Glomerular endothelial cell (primary cell): ENCODE measurements at regions not wholly inside any gene's neighbourhood (a gene's known extent, or its start where the extent isn't known, plus 50 kb on each side); places are given as distances from the start of the nearest gene placed in this dataset.
"Not testable (repeated sequence)": the region's sequence is repeated elsewhere in the genome, so short reads cannot be mapped to it uniquely, and the experiment has no call there.

Experiments
- DNase-seq: peaks from one replicate; pipeline ENCODE4 v3.0.0-alpha.2; 2011; ENCODE audit warnings: low read depth, low spot score; ENCODE audit errors: extremely low read depth

DNA sequence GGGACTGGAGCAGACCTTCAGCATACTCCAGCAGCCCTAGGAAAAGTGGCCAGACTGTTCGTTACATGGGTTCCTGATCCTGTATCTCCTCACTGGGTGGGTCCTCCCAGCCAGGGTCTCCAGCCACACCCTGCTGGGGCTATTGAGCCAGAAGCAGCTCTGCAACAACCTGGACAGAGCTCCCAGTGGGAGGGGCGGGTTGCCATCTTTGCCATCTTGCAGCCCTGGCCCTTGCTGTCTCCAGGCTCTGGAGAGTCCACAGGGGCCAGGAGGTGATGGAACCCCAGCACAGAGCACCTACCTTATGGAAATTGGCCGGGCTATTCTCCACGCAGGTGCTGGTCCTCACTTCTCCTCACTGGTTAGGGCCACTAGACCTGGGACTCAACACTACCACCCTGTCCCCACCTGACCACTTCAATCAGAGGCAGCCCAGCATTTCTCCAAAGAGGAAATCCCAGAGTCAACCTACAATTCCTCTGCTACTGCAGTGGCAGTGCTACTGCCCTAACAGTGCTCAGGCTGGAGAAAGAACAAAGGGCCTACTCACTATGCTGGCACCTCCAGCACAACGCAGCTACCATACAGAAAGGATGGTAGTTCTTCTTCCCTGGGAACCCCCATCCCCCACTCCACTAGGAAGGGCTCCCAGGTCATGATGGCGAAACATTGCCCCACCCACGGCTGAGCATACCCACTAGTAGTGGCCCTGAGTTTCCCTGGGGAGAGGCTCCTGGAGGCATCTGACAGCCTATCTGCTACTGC is 290.2 kb upstream of the NCAM1 start:
- DNase-seq, result no peak

DNA sequence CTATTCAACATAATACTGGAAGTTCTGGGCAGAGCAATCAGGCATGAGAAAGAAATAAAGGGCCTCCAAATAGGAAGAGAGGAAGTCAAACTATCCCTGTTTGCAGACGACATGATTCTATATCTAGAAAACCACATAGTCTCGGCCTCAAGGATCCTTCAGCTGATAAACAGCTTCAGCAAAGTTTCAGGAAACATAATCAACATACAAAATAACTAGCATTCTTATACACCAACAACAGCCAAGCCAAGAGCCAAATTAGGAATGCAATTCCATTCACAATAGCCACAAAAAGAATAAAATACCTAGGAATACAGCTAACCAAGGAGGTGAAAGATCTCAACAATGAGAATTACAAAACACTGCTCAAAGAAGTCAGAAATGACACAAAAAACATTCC is 287.8 kb upstream of the NCAM1 start:
- not testable (repeated sequence) for DNase-seq

DNA sequence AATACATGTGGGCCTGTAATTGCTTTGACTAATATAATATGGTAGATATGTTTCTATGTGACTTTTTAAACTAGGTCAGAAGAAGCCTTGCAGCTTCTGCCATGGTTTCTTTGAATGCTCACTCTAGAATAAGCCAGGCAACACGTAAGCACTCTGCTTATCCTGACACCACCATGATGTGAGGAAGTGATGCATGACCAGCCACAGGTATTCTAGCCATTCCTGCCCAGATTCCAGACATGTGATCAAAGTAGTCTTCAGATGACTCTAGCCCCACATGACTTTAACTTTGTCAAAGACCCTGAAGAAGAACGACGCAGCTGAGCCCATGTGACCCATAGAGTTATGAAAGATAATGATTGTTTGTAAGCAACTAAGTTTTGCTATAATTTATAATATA is 276.1 kb upstream of the NCAM1 start:
- no peak for DNase-seq

DNA sequence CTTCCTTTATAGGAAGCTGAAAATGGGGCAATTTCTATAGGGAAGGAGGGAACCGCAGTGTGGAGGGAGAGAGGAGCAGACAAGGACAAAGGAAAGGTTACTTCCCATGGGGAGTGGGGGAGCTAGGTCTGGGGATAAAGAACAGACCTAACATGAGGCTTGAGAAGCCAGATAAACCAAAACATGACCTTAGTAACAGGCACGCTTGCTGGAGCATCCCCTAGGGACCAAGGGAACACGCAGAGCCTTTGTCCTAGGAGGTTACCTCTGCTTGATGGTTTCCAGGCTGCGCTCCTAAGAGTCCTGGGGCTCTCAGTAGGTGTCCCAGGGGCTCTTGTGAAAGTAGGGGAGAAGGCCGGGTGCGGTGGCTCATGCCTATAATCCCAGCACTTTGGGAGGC is 271.4 kb upstream of the NCAM1 start:
- no peak for DNase-seq

DNA sequence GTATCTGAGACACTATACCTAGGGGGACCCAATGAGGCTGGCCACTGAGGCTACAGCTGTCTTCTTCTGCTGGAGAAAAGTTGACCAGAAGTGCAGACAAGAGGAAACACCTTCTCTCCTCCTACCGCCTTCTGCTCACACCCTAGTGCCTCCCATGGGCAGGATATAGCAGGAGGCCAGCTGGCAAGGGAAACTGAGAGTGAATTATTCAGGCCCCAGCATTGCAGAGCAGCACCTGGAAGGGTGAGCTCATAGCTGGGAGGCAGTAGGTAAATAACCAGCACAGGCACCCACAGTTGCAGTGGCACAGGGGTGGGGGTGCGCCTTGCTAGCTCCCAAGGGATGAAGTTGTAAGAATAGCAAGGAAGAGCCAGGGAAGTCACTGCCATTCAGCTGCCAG is 267.4 kb upstream of the NCAM1 start:
- no peak for DNase-seq

DNA sequence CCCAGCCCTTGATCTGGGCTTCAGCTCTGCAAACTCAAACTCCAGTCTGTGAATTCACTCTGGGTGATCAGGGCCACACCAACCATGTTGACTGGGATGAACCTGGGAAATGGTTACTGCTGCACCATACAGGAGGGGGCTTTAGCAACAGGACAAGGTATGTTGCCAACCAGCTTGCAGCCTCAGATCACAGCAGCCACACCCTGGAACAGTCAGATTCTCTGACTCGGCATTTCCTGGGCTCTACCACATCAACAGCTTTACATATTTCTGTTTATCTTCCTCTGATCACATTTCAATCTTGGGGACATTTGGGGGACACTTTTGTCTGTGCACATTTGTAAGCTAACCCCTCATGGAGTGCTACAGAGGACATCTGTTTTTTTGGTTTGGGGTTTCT is 267.0 kb upstream of the NCAM1 start:
- no peak for DNase-seq

DNA sequence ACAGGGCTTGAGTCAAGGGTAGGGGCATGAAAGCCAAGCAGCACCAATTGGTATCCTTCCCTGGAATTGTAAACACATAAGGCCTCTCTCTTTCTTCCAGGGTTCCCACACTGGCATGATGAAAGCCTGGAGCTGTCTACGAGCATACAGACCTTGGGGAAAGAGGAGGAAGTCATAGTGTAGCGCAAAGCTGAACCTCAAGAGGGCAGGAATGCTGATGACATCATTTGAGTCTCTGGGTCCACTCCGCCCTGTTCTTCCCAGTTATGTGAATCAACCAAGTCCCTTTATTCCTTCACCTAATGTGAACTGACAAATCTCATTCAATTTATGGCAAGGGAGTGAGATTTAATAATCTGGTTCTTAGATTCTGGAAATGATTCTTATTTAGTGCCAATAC is 266.4 kb upstream of the NCAM1 start:
- no peak for DNase-seq

DNA sequence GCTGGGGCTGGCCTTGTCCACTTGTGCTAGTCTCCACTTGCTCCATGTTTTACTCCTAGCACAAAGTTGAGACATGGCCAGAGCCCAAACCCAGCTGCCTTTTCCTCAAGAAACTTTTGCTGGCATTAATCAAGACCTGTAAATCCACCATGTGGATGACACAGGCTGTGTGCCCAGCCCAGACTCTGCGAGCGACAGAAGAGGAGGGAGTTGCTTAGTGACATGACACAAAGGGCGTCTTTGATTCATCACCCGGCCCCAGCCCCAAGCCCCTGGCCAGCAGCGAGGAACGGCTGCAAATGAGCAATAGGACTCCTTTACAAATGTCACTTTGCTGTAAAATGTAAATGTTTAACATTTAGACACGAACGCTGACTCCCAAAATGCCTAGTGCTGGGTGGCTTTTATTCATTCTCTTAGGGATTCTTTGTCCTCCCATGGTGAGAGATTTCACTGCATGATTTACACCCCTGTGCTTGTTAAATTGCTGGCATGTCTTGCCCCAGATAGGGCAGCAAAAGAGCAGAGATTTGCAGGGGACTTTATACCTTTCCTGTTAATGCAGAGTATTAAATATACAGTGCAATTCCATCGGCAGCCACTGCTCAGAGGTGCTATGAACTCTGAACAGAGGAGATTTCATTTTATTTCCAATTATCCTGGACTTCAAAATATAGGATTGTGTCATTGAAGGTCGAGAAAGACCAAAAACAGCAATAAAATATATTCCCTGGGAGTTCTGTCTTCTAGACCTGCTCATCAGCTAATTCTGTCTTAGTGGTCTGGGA is 263.6 kb upstream of the NCAM1 start:
- no peak for DNase-seq

DNA sequence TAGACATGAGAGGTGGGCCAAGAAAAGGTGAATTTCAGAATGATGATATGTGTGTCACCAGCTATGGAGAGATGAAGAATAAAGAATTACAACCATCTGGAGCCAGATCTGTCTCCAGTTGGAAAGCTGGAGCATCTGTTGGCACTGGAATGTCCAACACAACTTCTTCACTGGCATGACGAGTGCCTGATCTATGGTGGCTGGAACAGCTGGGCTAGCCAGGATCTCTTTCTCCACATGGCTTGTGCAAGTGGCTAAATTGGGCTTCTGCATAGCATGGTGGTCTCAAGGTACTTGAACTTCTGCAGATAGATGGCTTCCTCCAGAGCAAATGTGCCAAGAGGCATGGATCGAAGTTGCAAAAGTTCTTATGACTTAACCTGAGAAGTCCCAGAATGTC is 256.1 kb upstream of the NCAM1 start:
- DNase-seq, result no peak

DNA sequence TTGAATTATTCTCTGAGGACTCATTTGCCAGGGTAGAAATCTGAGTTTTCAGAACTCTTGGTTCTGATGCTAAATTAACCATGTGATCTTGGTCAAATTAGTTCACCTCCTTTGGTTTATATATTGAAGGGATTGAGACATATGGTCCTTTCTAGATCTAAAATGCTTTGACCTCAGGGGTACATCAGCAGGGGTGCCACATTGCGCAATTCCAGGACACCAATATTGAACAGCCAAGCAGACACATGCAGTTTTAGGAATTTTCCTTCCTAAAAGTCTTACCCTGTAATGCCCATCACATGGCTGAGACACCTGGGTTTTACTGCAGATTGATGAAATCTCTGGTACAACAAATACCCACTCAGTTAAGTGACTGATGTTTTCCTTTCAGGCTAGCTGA is 254.4 kb upstream of the NCAM1 start:
- DNase-seq, result no peak

DNA sequence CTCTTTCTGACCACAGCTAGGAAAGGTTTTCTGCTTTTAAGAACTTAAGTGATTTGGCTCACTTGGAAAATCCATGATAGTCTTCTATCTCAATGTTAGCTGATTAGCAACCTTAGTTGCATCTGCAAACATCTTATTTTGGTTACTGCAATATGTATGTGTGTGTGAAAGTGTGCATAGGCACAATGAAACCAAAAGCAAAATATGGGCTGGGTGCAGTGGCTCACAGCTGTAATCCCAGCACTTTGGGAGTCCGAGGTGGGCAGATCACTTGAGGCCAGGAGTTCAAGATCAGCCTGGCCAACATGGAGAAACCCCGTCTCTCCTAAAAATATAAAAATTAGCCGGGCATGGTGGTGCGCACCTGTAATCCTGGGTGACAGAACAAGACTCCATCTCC is 246.9 kb upstream of the NCAM1 start:
- DNase-seq, result not testable (repeated sequence)

DNA sequence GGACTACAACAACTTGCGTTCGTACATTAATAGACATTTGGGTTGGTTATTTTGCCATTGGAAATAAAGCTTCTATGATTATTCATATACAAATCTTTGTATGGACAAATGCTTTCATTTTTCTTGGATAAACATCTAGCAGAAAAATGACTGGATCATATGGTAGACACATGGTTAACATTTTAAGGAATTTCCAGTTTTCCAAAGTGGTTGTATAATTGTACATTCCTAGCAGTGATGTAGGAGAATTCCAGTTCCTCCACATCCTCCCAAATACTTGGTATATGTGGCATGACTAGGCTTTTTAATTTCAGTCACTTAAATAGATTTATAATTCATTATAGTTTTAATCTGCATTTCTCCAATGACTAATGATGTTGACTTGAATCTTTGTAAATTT is 246.2 kb upstream of the NCAM1 start:
- DNase-seq, result no peak

DNA sequence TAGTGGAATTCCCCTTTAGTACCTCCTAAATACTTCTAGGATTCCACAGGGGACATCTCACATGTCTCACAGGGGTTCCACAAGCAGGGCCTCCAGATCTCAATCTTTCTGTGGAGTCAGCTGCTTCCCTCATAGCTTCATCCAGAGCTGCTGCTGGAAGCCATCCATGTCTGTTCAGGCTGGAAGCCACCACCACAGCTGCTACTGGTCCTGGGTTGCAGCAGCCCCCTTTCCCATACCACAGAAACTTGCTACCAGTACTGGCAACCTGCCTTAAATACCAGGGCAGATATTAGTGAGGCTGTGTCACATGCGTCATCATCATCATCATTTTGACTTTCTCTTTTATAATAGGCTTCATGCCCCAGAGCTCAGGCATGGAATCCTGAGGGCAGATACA is 242.7 kb upstream of the NCAM1 start:
- no peak for DNase-seq

DNA sequence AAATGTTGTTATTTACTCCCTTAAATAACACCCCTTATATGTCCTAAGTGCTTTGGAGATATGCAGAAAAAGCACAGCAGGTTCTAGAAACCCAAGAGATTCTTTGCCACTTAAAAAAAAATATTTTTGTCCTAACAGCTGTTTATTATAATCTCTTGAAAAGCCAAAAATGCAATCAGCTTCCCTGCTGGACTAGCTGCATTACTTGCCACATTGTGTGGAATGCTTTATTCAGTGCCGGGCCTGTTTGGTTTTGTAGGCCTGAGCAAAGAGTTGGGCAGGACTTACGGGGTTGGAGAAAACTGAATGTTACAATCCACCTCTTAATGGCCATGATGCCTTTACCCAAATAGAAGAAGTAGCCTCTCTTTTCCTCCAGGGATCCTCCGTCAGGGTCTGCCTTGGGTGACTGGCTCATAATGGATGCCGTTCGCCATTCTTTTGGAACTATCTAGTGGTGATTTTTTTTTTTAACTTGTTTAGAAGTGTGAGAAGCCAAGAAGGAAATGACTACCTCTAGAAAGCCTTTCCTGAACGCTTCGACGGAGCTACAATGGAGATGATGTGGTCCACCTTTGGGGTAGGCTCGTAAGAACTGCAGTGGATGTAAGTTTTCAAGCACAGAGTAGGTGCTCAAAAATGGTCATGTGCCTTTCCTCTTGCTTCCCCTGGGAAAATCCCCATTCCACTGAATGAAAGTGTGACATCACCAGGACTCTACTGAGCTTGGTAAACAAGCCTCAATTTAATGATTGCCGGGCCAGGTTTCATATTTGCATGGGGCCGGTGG is 241.3 kb upstream of the NCAM1 start:
- no peak for DNase-seq

DNA sequence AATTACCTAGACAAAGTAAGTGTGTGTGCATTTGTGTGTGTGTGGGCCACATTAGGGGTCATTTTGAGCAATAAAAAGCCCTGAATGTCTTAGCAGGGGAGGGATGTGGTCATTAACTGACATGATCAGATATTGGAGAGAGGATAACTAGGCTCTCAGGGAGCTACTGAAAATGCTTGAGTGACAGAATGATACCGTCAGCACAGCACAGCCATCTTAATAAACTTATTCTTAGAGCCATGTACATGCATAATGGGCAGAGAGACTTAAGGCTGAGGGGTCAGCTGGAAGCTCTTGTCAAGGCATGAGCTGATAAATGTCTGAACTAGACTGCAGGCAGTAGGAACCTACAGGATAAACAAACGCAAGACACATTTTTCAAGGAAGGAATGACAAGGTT is 239.1 kb upstream of the NCAM1 start:
- DNase-seq, result no peak

DNA sequence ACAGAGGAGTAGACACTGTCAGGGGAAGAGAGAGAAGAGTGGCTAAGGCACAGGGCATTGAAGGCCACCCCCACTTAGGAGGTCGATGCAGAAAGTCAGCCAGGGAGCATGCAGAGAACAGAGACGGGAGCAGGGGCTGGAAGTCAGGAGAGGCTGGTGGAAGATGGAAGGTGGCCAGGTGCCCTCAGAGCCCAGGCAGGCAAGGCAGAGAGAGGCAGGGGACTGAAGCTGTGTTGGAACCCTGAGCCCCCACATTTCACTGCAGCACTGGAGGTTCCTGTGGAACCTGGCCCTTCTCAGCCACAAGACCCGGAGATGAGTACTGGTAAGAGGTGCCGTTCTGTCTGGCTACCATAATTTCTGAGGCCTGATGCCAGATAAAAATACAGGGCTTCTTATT is 238.3 kb upstream of the NCAM1 start:
- DNase-seq, result no peak

DNA sequence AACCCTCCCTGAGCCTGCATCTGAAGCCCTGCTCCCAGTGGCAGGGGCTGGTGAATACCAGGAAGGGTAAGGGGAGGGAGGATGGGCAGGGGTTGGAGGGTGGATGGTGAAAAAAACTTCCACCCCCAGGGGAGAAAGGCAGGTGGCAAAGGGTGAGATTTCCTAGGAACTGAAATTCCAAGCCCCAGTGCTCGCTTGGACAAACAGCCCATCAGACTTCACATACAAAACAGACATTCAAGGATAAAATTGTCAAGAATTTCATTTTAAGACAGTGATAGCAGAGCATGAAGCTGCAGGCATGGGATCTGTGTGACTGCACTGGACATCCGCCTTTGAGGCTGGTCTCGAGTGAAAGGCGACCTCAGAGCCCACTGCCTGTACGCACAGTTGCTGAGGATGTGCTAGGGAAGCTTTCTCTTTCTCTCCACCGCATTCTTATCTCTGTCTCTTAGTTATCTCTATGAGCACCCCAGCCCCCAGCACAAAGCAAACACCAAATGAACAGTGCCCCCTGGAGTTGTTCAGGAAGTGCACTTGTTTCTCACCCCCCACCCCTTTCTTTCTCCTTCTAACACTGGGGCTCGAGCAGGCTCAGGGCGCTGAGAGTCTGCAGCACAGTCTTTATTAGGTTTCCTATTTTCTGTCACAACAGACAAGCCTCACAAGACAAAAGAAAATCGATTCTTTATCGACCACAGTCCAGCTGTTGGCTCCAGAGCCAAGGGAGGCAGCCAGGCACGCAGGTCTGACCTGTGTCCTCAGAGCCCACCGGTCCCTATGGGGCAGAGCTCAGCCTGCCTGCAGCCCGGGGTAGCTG is 237.3 kb upstream of the NCAM1 start:
- no peak for DNase-seq

DNA sequence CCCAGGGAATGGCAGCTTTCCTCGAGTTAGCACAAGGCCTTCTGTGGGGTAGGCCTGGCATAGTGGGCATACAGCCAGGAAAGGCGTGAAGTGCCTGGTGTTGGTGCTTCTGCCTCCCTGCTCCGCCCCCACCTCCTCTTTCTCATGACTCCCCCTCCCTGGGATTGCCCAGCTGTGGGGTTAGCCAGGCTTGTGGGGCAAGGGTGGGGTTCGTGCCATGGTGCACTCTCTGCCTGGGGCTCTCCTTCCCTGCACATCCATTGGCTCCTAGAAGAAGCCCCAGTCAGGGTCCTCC is 236.8 kb upstream of the NCAM1 start:
- DNase-seq, result no peak

DNA sequence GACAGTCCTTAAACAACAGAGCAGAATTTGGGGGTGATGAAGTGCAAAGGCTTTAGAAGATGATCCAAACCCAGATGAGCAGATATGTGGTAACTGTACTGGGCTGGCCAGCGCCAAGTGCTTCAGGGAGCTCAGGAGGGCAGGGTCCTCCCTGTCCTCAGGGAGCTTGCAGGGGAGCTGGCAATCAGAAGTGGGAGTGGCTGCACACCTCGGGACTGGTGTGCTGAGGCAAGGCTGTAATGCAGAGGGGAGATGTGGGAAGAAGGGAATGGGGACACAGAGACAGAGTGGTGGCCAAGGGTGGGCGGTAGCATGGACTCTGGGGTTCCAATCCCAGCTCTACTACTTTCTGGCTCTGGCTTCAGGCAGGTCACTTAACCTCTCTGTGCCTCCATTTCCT is 235.6 kb upstream of the NCAM1 start:
- no peak for DNase-seq

DNA sequence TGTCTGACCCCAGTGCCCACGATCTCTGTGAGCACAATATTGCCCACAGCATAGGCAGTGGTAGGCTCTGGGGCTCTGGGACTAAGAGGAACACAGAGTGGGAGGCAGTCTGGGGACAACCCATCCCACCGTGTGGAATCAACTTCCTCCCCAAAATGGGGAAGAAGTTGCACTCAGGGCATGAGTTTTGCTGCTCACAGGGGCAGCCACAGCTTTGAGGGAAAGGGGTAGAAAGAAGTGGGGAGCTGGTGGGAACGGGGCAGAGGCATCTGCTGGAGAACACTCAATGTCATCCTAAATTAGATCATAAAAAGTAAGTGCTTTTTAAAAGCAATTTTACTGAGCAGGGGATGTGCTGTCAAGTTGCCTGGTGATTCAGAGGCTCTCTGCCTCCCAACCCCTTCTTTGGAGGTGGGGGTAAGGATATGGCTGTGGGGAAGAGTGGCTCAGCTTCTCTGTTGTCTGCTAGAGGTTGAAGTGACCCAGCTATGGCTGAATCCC is 233.8 kb upstream of the NCAM1 start:
- no peak for DNase-seq

DNA sequence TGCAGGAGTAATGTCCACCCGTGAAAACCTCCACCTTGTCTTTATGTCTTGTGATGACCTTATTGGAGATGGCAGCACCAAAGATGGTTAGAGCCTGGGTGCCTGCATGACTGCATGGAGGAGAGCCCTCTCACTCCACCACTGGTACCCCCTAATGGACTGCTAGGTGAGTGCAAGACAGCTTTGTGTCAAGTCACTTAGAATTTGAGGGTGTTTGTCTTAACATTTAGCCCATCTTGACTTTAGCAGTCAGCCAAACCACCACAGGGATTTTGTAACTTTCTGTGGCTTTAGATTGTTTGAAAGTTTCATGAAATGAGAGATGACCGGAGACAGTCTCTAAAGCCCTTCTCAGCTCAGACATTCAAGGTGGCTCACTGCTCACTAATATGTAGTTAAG is 232.9 kb upstream of the NCAM1 start:
- DNase-seq, result no peak
